LNCaP clone FGC (cell line): ENCODE measurements at regions not wholly inside any gene's neighbourhood (a gene's known extent, or its start where the extent isn't known, plus 50 kb on each side); places are given as distances from the start of the nearest gene placed in this dataset.
"Not testable (repeated sequence)": the region's sequence is repeated elsewhere in the genome, so short reads cannot be mapped to it uniquely, and the experiment has no call there.

ENCODE experiments used
- DNase-seq: peaks from one replicate; pipeline ENCODE4 v3.0.0-alpha.2; 2011; ENCODE audit warnings: low read depth
- H3K4me3 ChIP-seq: 2 replicates; pipeline ENCODE4 v1.5.1; 2011; ENCODE audit warnings: mild to moderate bottlenecking, low read depth, low read length, control low read depth
- CTCF ChIP-seq: IDR thresholded peaks from 2 replicates; pipeline ENCODE4 v1.5.1; 2012; ENCODE audit warnings: mild to moderate bottlenecking; ENCODE audit not compliant: control insufficient read depth, insufficient read depth; ENCODE audit errors: extremely low read depth

GRCh38 chr15:29994284-29994683 is 88.5 kb upstream of the GOLGA8J start:
- H3K4me3 ChIP-seq, result no peak overlapping the region
- no peak for TF ChIP-seq CTCF
- no peak for DNase-seq

- TF ChIP-seq CTCF, result no peak
- no peak for DNase-seq
- H3K4me3 ChIP-seq, result no peak overlapping the region
Observed at GRCh38 chr15:29990954-29991353, 91.8 kb upstream of the GOLGA8J start.

GRCh38 chr15:29990035-29990434 is 92.7 kb upstream of the GOLGA8J start:
- no peak for TF ChIP-seq CTCF
- no peak overlapping the region for H3K4me3 ChIP-seq
- DNase-seq, result no peak

- no peak for DNase-seq
- H3K4me3 ChIP-seq, result no peak overlapping the region
- TF ChIP-seq CTCF, result no peak
Observed at GRCh38 chr15:29988701-29989100, 94.1 kb upstream of the GOLGA8J start.

- H3K4me3 ChIP-seq, result no peak overlapping the region
- no peak for TF ChIP-seq CTCF
- no peak for DNase-seq
Observed at GRCh38 chr15:29986946-29987345, 95.8 kb upstream of the GOLGA8J start.

- DNase-seq, result no peak
- no peak overlapping the region for H3K4me3 ChIP-seq
- no peak for TF ChIP-seq CTCF
Observed at GRCh38 chr15:29978411-29979382, 104.1 kb upstream of the GOLGA8J start.

GRCh38 chr15:29974056-29974455 is 108.7 kb upstream of the GOLGA8J start:
- DNase-seq, H3K4me3 ChIP-seq: not testable (repeated sequence)
